GM23338 (cell line): ENCODE measurements at regions not wholly inside any gene's neighbourhood (a gene's known extent, or its start where the extent isn't known, plus 50 kb on each side); places are given as distances from the start of the nearest gene placed in this dataset.

Experiments
- ATAC-seq: fragments of 200-7000 bp; cut with Tn5 transposase; 3 replicates; pipeline ENCODE4 v1.9.1; 2020
- DNase-seq: peaks from one replicate; pipeline ENCODE4 v3.0.0-alpha.2; 2015; ENCODE audit warnings: low spot score
- H2AFZ ChIP-seq: fragments of 200-600 bp; sonication (generic); 2 replicates; pipeline ENCODE4 v1.8.0; 2016; ENCODE audit warnings: antibody characterized with exemption, mild to moderate bottlenecking, moderate library complexity
- H3F3A ChIP-seq: fragments of 200-600 bp; sonication (generic); replicated peaks from 2 replicates; pipeline ENCODE4 v1.8.0; 2017; ENCODE audit warnings: antibody characterized with exemption, mixed run types, low read depth
- H3K27ac ChIP-seq: fragments of 200-600 bp; sonication (generic); 2 replicates; pipeline ENCODE4 v1.6.1; 2016; ENCODE audit warnings: low read depth
- H3K27me3 ChIP-seq: fragments of 200-600 bp; sonication (generic); 2 replicates; pipeline ENCODE4 v1.8.0; 2016; ENCODE audit warnings: mild to moderate bottlenecking, mixed run types, moderate library complexity; ENCODE audit not compliant: insufficient read depth
- H3K36me3 ChIP-seq: fragments of 200-600 bp; sonication (generic); 2 replicates; pipeline ENCODE4 v1.8.0; 2016; ENCODE audit warnings: mild to moderate bottlenecking; ENCODE audit not compliant: insufficient read depth
- H3K4me1 ChIP-seq: fragments of 200-600 bp; sonication (generic); 2 replicates; pipeline ENCODE4 v1.8.0; 2016; ENCODE audit warnings: mild to moderate bottlenecking, moderate library complexity; ENCODE audit not compliant: insufficient read depth
- H3K4me2 ChIP-seq: fragments of 200-600 bp; sonication (generic); 2 replicates; pipeline ENCODE4 v1.7.1; 2017; ENCODE audit warnings: mixed run types
- H3K4me3 ChIP-seq: fragments of 200-600 bp; sonication (generic); 2 replicates; pipeline ENCODE4 v1.6.1; 2016; ENCODE audit warnings: mixed run types
- H3K79me2 ChIP-seq: fragments of 200-600 bp; sonication (generic); replicated peaks from 2 replicates; pipeline ENCODE4 v1.8.0; 2017; ENCODE audit warnings: mild to moderate bottlenecking; ENCODE audit not compliant: insufficient read depth
- H3K9me2 ChIP-seq: fragments of 200-600 bp; sonication (generic); 2 replicates; pipeline ENCODE4 v1.8.0; 2017; ENCODE audit not compliant: insufficient read depth
- H4K20me1 ChIP-seq: fragments of 200-600 bp; sonication (generic); replicated peaks from 2 replicates; pipeline ENCODE4 v1.8.0; 2017; ENCODE audit warnings: mild to moderate bottlenecking; ENCODE audit not compliant: insufficient read depth
- H3K27ac Mint-ChIP-seq: 2 replicates; pipeline ENCODE4 v1.8.0; 2020; ENCODE audit warnings: inconsistent platforms, mild to moderate bottlenecking, moderate library complexity, mixed read lengths
- H3K27me3 Mint-ChIP-seq: 3 replicates; pipeline ENCODE4 v1.8.0; 2022; ENCODE audit warnings: low read depth, mild to moderate bottlenecking, moderate library complexity, mixed read lengths, inconsistent platforms; ENCODE audit not compliant: insufficient read depth, poor library complexity
- H3K36me3 Mint-ChIP-seq: 3 replicates; pipeline ENCODE4 v1.8.0; 2021; ENCODE audit warnings: low read depth, mild to moderate bottlenecking, inconsistent platforms, moderate library complexity, mixed read lengths
- H3K4me1 Mint-ChIP-seq: 3 replicates; pipeline ENCODE4 v1.8.0; 2020; ENCODE audit warnings: mild to moderate bottlenecking, inconsistent platforms, mixed read lengths
- H3K4me3 Mint-ChIP-seq: 3 replicates; pipeline ENCODE4 v1.8.0; 2021; ENCODE audit warnings: moderate library complexity, mild to moderate bottlenecking, inconsistent platforms, mixed read lengths
- H3K9me3 Mint-ChIP-seq: 3 replicates; pipeline ENCODE4 v1.8.0; 2020; ENCODE audit warnings: moderate library complexity, mild to moderate bottlenecking, inconsistent platforms, mixed read lengths
- CREB1 ChIP-seq: fragments of 250-450 bp; sonication (Bioruptor Pico); IDR thresholded peaks from 2 replicates; pipeline ENCODE4 v1.5.0; 2020; ENCODE audit warnings: low read depth, mild to moderate bottlenecking, moderate library complexity
- CTCF ChIP-seq, 2 experiments: fragments of 200-600 bp in 1 of 2; sonication (generic) in 1 of 2; conservative IDR thresholded peaks; 2 replicates each; pipeline versions ENCODE4 v1.5.1 to v1.6.1; 2016 to 2017; ENCODE audit warnings: antibody characterized with exemption in 2 of 2, low read depth in 2 of 2, mild to moderate bottlenecking in 2 of 2, moderate library complexity in 1 of 2
- EZH2phosphoT487 ChIP-seq: fragments of 200-600 bp; sonication (generic); IDR thresholded peaks from one replicate; pipeline ENCODE4 v1.8.1; 2018; ENCODE audit warnings: antibody characterized with exemption; ENCODE audit not compliant: unreplicated experiment
- JUNB ChIP-seq: IDR thresholded peaks from one replicate; pipeline ENCODE4 v1.6.1; 2016; ENCODE audit warnings: antibody characterized with exemption; ENCODE audit not compliant: unreplicated experiment
- NANOG ChIP-seq: IDR thresholded peaks from 2 replicates; pipeline ENCODE4 v1.6.1; 2016; ENCODE audit warnings: antibody characterized with exemption, borderline replicate concordance
- REST ChIP-seq: IDR thresholded peaks from one replicate; pipeline ENCODE4 v1.6.1; 2018; ENCODE audit warnings: antibody characterized with exemption; ENCODE audit not compliant: unreplicated experiment
- STAT1 ChIP-seq: IDR thresholded peaks from one replicate; pipeline ENCODE4 v1.6.1; 2016; ENCODE audit warnings: antibody characterized with exemption; ENCODE audit not compliant: unreplicated experiment
- ZNF114 ChIP-seq: fragments of 250-450 bp; sonication (Bioruptor Pico); IDR thresholded peaks from 2 replicates; pipeline ENCODE4 v1.5.0; 2020; ENCODE audit warnings: mild to moderate bottlenecking, moderate library complexity
- ZNF331 ChIP-seq: fragments of 250-450 bp; sonication (Bioruptor Pico); IDR thresholded peaks from 2 replicates; pipeline ENCODE4 v1.5.0; 2020; ENCODE audit warnings: low read depth, mild to moderate bottlenecking, moderate library complexity

- TF ChIP-seq CTCF (conservative IDR thresholded peaks at IDR 0.05; ENCODE audit: low read depth in 2 of 2): no peak
- no peak for TF ChIP-seq NANOG
- TF ChIP-seq EZH2phosphoT487: no peak
- no peak for TF ChIP-seq JUNB
- no peak for TF ChIP-seq STAT1
- TF ChIP-seq REST: no peak
- no peak for TF ChIP-seq ZNF331 (CRISPR knock-in tag)
Observed at GRCh38 chr4:3704669-3705068, 61.5 kb upstream of the ADRA2C start (continued).

GRCh38 chr4:3703677-3704521 is 62.3 kb upstream of the ADRA2C start:
- Mint-ChIP-seq H3K36me3 (no peaks in the 10 kb centered on the region), H3K27me3 (peaks cover 7% of the 10 kb centered on the region), H3K27ac (no peak overlapping the region), H3K9me3 (no peaks in the 10 kb centered on the region; the same call in 1 of the 3 replicates), H3K4me1 (peaks cover 15% of the 10 kb centered on the region), H3K4me3 (no peak overlapping the region)
- Histone ChIP-seq H3K36me3 (no peaks in the 10 kb centered on the region), H3K4me1 (peaks cover 6% of the 10 kb centered on the region; the same call in 1 of the 2 replicates), H3K9me2 (no peaks in the 10 kb centered on the region), H3K4me2 (no peak overlapping the region), H3K79me2 (no peaks in the 10 kb centered on the region), H3K27ac (no peak overlapping the region), H2AFZ (no peak overlapping the region), H3F3A (no peaks in the 10 kb centered on the region), H3K27me3 (no peaks in the 10 kb centered on the region), H4K20me1 (no peaks in the 10 kb centered on the region), H3K4me3 (no peak overlapping the region)
- ATAC-seq (peak; percentile 71), DNase-seq (peak; percentile 68)
- TF ChIP-seq ZNF331 (CRISPR knock-in tag) (no peak), NANOG (no peak), CREB1 (CRISPR knock-in tag) (no peak), CTCF (conservative IDR thresholded peaks at IDR 0.05; ENCODE audit: low read depth in 2 of 2) (no peak), ZNF114 (CRISPR knock-in tag) (no peak), STAT1 (no peak), REST (no peak), EZH2phosphoT487 (no peak)
